ENCODE measurements at regions not wholly inside any gene's neighbourhood (a gene's known extent, or its start where the extent isn't known, plus 50 kb on each side); places are given as distances from the start of the nearest gene placed in this dataset.

GRCh38 chr2:239727182-239727775 is 297.9 kb downstream of the NDUFA10 start:
- no peak overlapping the region for H3K27ac ChIP-seq (ENCODE audit: low read depth, low read length)
- H3K9ac ChIP-seq (ENCODE audit: low read length) = no peak overlapping the region
- H3K27me3 ChIP-seq (ENCODE audit: control insufficient read depth, insufficient read depth, low read length) = no peaks in the 10 kb centered on the region
- no peak overlapping the region for H3K4me3 ChIP-seq (ENCODE audit: low read length)
- no peaks in the 10 kb centered on the region for H3K4me1 ChIP-seq (ENCODE audit: control insufficient read depth, insufficient read depth, low read length)
- no peaks in the 10 kb centered on the region for H3K36me3 ChIP-seq (ENCODE audit: control insufficient read depth, insufficient read depth, low read length)

GRCh38 chr2:239726631-239727181 is 298.4 kb downstream of the NDUFA10 start:
- H3K27ac ChIP-seq (ENCODE audit: low read depth, low read length) = no peak overlapping the region
- H3K4me1 ChIP-seq (ENCODE audit: control insufficient read depth, insufficient read depth, low read length) = no peaks in the 10 kb centered on the region
- H3K9ac ChIP-seq (ENCODE audit: low read length) = no peak overlapping the region
- H3K4me3 ChIP-seq (ENCODE audit: low read length) = no peak overlapping the region
- no peaks in the 10 kb centered on the region for H3K27me3 ChIP-seq (ENCODE audit: control insufficient read depth, insufficient read depth, low read length)
- no peaks in the 10 kb centered on the region for H3K36me3 ChIP-seq (ENCODE audit: control insufficient read depth, insufficient read depth, low read length)

- H3K9ac ChIP-seq (ENCODE audit: low read length) = no peak overlapping the region
- no peak overlapping the region for H3K4me3 ChIP-seq (ENCODE audit: low read length)
- H3K36me3 ChIP-seq (ENCODE audit: control insufficient read depth, insufficient read depth, low read length) = no peaks in the 10 kb centered on the region
- H3K27me3 ChIP-seq (ENCODE audit: control insufficient read depth, insufficient read depth, low read length) = no peaks in the 10 kb centered on the region
- H3K4me1 ChIP-seq (ENCODE audit: control insufficient read depth, insufficient read depth, low read length) = no peaks in the 10 kb centered on the region
- no peak overlapping the region for H3K27ac ChIP-seq (ENCODE audit: low read depth, low read length)
These were observed 299.0 kb downstream of the NDUFA10 start for GRCh38 chr2:239726091-239726591.

- H3K27ac ChIP-seq (ENCODE audit: low read depth, low read length) = no peak overlapping the region
- no peaks in the 10 kb centered on the region for H3K27me3 ChIP-seq (ENCODE audit: control insufficient read depth, insufficient read depth, low read length)
- no peak overlapping the region for H3K9ac ChIP-seq (ENCODE audit: low read length)
These were observed 299.6 kb downstream of the NDUFA10 start for GRCh38 chr2:239725551-239725890.

GRCh38 chr2:239724851-239725550 is 300.1 kb downstream of the NDUFA10 start:
- no peaks in the 10 kb centered on the region for H3K4me1 ChIP-seq (ENCODE audit: control insufficient read depth, insufficient read depth, low read length)
- H3K9ac ChIP-seq (ENCODE audit: low read length) = no peak overlapping the region
- H3K27ac ChIP-seq (ENCODE audit: low read depth, low read length) = no peak overlapping the region
- no peaks in the 10 kb centered on the region for H3K27me3 ChIP-seq (ENCODE audit: control insufficient read depth, insufficient read depth, low read length)
- H3K36me3 ChIP-seq (ENCODE audit: control insufficient read depth, insufficient read depth, low read length) = no peaks in the 10 kb centered on the region
- no peak overlapping the region for H3K4me3 ChIP-seq (ENCODE audit: low read length)

More at GRCh38 chr2:239725551-239725890, 299.6 kb downstream of the NDUFA10 start:
- Histone ChIP-seq H3K36me3 (ENCODE audit: control insufficient read depth, insufficient read depth, low read length) (no peaks in the 10 kb centered on the region), H3K4me1 (ENCODE audit: control insufficient read depth, insufficient read depth, low read length) (no peaks in the 10 kb centered on the region), H3K4me3 (ENCODE audit: low read length) (no peak overlapping the region)

GRCh38 chr2:239724194-239724849 is 300.8 kb downstream of the NDUFA10 start:
- Histone ChIP-seq H3K27me3 (ENCODE audit: control insufficient read depth, insufficient read depth, low read length) (no peaks in the 10 kb centered on the region), H3K4me1 (ENCODE audit: control insufficient read depth, insufficient read depth, low read length) (no peaks in the 10 kb centered on the region), H3K36me3 (ENCODE audit: control insufficient read depth, insufficient read depth, low read length) (no peaks in the 10 kb centered on the region), H3K27ac (ENCODE audit: low read depth, low read length) (no peak overlapping the region), H3K4me3 (ENCODE audit: low read length) (no peak overlapping the region), H3K9ac (ENCODE audit: low read length) (no peak overlapping the region)

GRCh38 chr2:239723486-239724193 is 301.5 kb downstream of the NDUFA10 start:
- no peaks in the 10 kb centered on the region for H3K27me3 ChIP-seq (ENCODE audit: control insufficient read depth, insufficient read depth, low read length)
- no peaks in the 10 kb centered on the region for H3K36me3 ChIP-seq (ENCODE audit: control insufficient read depth, insufficient read depth, low read length)
- H3K4me3 ChIP-seq (ENCODE audit: low read length) = no peak overlapping the region
- H3K27ac ChIP-seq (ENCODE audit: low read depth, low read length) = no peak overlapping the region
- no peaks in the 10 kb centered on the region for H3K4me1 ChIP-seq (ENCODE audit: control insufficient read depth, insufficient read depth, low read length)
- H3K9ac ChIP-seq (ENCODE audit: low read length) = no peak overlapping the region

GRCh38 chr2:239722760-239723470 is 302.2 kb downstream of the NDUFA10 start:
- Histone ChIP-seq H3K4me3 (ENCODE audit: low read length) (no peak overlapping the region), H3K27me3 (ENCODE audit: control insufficient read depth, insufficient read depth, low read length) (no peaks in the 10 kb centered on the region), H3K9ac (ENCODE audit: low read length) (no peak overlapping the region), H3K36me3 (ENCODE audit: control insufficient read depth, insufficient read depth, low read length) (no peaks in the 10 kb centered on the region), H3K4me1 (ENCODE audit: control insufficient read depth, insufficient read depth, low read length) (no peaks in the 10 kb centered on the region), H3K27ac (ENCODE audit: low read depth, low read length) (no peak overlapping the region)

- no peaks in the 10 kb centered on the region for H3K27me3 ChIP-seq (ENCODE audit: control insufficient read depth, insufficient read depth, low read length)
- no peaks in the 10 kb centered on the region for H3K36me3 ChIP-seq (ENCODE audit: control insufficient read depth, insufficient read depth, low read length)
- no peak overlapping the region for H3K4me3 ChIP-seq (ENCODE audit: low read length)
- H3K4me1 ChIP-seq (ENCODE audit: control insufficient read depth, insufficient read depth, low read length) = no peaks in the 10 kb centered on the region
- H3K27ac ChIP-seq (ENCODE audit: low read depth, low read length) = no peak overlapping the region
- no peak overlapping the region for H3K9ac ChIP-seq (ENCODE audit: low read length)
These were observed 303.0 kb downstream of the NDUFA10 start for GRCh38 chr2:239721991-239722759.

GRCh38 chr2:239721531-239721930 is 303.6 kb downstream of the NDUFA10 start:
- Histone ChIP-seq H3K27me3 (ENCODE audit: control insufficient read depth, insufficient read depth, low read length) (no peaks in the 10 kb centered on the region), H3K4me1 (ENCODE audit: control insufficient read depth, insufficient read depth, low read length) (no peaks in the 10 kb centered on the region), H3K36me3 (ENCODE audit: control insufficient read depth, insufficient read depth, low read length) (no peaks in the 10 kb centered on the region), H3K9ac (ENCODE audit: low read length) (no peak overlapping the region), H3K4me3 (ENCODE audit: low read length) (no peak overlapping the region), H3K27ac (ENCODE audit: low read depth, low read length) (no peak overlapping the region)

Measured in rectal smooth muscle tissue (tissue), 1 donor.